RPMI7951 (cell line): ENCODE measurements at regions not wholly inside any gene's neighbourhood (a gene's known extent, or its start where the extent isn't known, plus 50 kb on each side); places are given as distances from the start of the nearest gene placed in this dataset.
"Not testable (repeated sequence)": the region's sequence is repeated elsewhere in the genome, so short reads cannot be mapped to it uniquely, and the experiment has no call there.

Experiments used
- DNase-seq: peaks from one replicate; pipeline ENCODE4 v3.0.0-alpha.2; 2012; ENCODE audit warnings: low read depth

DNA sequence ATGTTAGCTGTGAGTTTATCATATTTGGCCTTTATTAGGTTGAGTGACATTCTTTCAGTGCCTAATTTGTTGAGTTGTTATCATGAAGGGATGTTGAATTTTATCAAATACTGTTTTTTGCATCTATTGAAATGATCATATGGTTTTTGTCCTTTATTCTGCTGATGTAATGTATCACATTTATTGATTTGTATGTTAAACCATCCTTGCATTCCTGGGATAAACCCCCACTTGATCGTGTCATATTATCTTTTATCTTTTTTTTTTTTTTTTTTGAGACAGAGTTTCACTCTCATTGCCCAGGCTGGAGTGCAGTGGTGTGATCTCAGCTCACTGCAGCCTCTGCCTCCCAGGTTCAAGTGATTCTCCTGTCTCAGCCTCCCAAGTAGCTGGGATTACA is 51.9 kb upstream of the MFGE8 start:
- DNase-seq = not testable (repeated sequence)

DNA sequence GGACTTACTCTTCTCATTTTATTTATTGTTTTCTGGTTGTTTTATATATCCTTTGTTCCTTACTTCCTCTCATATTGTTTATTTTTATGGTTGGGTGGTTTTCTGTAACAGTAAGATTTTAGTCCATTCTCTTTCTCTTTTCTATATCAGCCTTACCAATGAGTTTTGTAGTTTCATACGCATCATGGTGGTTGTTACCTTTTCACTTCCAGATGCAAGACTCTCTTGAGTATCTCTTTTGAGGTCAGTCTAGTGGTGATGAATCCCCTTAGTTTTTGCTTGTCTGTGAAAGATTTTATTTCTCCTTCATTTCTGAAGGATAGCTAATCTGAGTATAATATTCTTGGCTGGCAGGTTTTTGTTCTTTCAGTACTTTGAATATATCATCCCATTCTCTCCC is 57.1 kb upstream of the MFGE8 start:
- no peak for DNase-seq

GRCh38 chr15:88974392-88974791 is 61.2 kb upstream of the MFGE8 start:
- no peak for DNase-seq

GRCh38 chr15:88975891-88976290 is 62.7 kb upstream of the MFGE8 start:
- no peak for DNase-seq

GRCh38 chr15:88976656-88977055 is 63.5 kb upstream of the MFGE8 start:
- DNase-seq = no peak

- DNase-seq = no peak
These were observed 66.5 kb upstream of the MFGE8 start for GRCh38 chr15:88979674-88980073.

GRCh38 chr15:88980498-88980897 is 67.3 kb upstream of the MFGE8 start:
- no peak for DNase-seq

DNA sequence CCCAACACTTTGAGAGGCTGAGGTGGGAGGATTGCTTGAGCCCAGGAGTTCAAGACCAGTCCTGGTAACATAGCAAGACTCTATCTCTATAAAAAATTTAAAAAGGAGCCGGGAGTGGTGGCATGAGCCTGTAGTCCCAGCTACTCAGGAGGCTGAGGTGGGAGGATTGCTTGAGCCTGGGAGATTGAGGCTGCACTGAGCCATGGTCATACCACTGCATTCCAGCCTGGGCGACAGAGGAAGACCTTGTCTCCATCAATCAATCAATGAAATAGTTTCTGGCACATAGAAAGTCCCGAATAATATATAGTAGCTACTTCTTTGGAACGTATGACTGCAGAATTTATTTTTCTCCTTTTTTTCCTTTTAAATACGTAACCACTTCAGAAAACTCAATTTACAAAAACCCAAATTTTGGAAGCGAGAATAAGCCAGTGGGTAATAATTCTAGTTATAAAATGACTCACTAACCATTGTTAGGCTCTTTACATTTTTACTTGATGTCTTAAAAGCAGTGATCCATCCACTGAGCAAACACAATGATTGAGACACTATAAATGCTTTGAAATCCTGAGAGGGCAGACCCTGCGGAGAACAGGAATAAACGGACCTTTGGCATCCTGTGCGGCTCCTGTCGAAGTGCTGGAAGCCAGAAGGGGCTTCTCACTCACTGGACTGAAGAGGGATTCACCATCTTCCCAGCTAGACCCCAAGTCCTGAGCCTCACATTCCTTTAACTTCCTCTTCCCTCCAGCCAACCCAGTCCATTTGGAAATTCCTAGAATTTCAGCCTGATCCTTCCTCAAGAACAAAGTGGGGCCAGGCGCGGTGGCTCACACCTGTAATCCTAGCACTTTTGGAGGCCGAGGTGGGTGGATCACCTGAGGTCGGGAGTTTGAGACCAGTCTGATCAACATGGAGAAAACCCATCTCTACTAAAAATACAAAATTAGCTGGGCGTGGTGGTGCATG is 68.4 kb upstream of the MFGE8 start:
- no peak for DNase-seq

DNA sequence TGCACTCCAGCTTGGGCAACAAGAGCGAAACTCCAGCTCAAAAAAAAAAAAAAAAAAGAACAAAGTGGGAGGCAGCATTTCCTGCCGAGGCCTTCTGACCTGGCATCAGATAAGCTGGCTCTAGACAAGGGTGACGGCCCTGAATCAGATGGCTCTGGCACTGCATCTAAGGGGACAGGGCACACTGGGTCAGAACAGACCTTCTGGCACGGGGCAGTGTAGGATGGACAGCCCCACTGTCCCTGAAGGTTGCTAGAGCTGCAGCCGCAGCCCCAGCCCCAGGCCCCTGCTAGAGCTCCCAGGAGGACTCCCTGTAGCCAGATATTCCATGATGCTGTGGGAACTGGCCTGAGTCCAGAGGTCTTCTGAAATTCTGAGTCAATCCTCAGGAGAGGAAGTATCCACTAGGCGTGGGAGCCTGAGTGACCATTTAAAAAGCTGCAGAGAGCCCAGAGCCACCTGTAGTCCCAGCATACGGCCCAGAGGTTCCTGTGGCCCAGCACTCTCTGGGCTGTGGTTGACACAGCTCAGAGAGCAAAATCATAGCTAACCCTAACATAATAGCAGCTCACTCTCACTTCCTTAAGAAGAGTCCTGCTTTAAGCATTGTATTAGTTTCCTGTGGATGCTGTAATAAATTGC is 69.2 kb upstream of the MFGE8 start:
- peak; percentile 77 for DNase-seq

GRCh38 chr15:88982946-88983342 is 69.8 kb upstream of the MFGE8 start:
- no peak for DNase-seq

DNA sequence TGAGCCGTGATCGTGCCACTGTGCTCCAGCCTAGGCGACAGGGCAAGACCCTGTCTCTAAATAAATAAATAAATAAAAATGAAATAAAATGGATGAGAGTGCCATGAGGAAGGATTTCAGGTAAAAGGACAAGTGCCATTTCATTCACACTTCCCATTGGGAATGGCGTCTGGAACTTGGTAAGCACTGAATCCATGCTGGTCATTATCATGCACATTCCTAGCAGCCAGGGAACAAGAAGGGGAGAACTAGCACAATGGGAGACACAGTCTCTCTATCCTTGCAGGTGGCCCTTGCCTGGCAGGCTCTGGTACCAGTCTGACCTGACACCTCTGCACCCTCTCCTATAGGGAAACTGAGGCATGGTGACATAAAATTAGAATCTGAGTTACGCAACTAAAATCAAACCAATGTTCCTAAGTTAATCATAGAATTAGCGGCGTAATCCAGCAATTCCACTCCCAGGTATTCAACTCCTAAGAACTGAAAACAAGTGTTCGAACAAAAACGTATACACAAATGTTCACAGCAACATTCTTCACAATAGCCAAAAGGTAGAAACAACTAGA is 70.8 kb upstream of the MFGE8 start:
- no peak for DNase-seq

- DNase-seq = no peak
These were observed 72.6 kb upstream of the MFGE8 start for GRCh38 chr15:88985547-88986393.

DNA sequence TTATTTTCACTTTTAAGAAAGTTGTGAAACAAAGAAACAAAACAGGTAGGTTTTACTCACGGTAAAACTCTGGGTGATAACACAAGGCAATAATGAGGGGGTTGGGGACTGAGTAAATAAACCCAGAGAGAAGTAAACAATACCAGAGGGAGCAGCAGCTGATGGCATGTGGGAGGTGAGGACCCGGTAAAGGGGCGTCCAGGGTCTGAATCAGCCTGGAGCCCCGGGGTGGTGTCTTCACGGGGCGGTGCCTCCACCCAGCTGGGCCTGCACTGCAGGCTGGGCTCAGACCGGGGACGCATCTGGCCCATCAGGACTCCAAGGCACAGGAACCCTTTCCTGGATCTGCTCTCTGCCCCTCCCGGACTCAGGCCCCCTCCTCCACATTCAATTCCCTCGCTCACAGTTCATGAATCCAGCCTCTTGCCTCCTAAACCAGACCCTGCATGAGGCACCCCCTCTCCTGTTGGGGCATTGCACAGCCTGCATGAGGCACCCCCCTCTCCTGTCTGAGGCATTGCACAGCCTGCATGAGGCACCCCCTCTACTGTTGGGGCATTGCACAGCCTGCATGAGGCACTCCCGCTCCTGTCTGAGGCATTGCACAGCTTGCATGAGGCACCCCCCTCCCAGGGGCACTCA is 73.9 kb upstream of the MFGE8 start:
- DNase-seq = no peak

DNA sequence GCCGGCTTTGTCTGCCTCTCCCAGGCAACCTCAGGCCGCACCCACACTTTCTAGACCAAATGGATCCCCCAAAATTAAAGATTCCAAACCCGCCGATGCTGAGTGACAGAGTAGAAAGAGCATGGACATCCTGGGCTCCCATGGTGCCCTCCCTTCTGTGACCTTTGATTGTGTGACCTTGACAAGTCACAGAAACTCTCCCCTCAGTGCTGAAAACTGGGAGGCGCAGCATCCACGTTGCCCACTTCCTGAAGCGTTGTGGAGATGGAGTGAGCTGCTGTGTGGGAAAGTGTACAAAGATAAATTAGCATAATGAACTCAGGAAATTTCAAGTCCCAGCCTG is 74.4 kb upstream of the MFGE8 start:
- no peak for DNase-seq

DNA sequence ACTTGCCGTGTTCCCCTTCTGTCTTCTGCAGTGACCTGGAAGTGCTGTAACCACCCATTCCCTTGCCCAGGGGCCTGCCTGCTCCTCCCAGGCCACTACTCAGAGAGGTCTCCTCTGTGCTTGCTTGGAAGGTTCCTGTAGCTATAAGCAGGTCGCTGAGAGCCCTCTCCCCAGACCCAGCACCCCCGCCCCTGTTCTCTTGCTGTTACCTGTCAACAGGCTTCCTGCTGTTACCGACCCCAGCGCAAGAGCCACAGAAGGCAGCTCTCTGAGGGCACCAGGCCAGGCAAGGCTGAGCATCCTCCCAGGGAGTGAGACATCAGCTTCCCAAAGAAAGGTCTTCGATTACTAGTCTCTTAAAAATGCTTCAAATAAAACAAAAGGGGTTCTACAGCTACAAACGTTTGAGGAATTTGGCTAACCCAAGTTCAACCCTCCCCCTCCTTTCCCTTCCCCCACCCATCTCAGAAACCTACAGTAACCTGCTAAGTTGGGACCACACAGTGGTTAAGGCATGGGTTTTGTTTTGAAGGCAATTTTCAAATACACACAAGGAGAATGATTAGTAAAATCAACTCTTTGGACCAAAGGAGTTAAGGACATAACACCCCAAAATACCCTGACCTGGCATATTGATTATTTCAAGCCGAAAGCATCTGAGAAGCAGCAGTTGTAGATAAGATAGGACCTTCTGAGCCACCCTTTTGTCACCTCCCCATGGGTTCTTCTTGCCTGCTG is 74.9 kb upstream of the MFGE8 start:
- no peak for DNase-seq

- DNase-seq = peak; percentile 49
These were observed 76.4 kb upstream of the MFGE8 start for GRCh38 chr15:88989578-88989977.

DNA sequence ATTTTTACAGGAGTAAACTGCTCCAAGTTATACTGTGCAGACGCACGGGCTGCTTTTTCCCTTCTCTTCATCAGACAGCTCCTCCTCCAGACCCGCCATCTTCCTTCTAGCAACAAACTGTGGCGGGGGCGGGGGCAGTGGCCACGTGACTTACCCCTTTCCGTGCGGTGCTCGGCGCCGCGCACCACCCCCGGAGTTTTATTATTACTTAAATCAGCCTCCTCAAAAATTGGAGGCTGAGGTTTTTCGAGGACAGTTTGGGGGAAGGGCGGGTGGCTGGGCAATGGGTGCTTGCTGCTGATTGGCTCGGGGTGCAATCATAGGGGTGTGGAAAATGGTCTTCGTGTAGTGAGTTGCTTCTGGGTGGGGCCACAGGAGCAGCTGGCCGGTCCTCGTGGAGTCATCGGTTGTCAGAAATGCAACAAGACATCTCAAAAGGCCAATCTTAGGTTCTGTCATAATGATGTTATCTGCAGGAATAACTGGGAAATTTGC is 77.1 kb upstream of the MFGE8 start:
- DNase-seq = peak; percentile 69

DNA sequence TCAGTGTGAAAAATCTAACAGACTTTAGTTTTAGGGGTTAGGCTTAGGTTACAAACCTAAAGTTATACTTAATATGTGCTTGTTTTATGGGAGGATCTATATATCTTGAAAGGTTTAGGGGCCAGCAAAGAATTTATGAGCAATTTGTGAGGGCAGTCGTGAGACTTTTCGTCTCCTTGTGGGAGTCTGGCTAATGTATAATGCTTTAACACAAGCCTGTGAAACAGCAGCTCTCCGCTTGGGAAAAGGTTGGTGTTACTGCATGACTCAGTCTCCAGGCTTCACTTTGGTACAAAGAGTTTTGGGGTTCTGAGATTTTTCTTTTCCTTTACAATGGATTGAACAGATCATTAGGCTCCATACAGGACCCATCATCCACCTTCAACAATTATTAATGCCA is 79.0 kb upstream of the MFGE8 start:
- DNase-seq = no peak

GRCh38 chr15:88992912-88993376 is 79.8 kb upstream of the MFGE8 start:
- no peak for DNase-seq

DNA sequence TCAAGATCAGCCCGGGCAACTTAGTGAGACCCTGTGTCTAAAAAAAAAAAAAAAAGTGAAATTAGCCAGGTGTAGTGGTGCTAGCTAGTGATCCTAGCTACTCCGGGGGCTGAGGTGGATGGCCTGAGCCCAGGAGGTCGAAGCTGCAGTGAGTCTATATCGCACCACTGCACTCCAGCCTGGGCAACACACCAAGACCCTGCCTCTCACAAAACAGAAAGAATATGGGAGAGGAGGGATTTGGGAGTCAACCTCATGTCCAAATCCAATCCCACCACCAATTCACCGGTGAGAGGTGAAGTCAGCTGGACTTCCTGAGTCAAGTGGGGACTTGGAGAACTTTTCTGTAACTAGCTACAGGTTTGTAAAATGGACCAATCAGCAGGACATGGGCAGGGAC is 80.5 kb upstream of the MFGE8 start:
- no peak for DNase-seq

DNA sequence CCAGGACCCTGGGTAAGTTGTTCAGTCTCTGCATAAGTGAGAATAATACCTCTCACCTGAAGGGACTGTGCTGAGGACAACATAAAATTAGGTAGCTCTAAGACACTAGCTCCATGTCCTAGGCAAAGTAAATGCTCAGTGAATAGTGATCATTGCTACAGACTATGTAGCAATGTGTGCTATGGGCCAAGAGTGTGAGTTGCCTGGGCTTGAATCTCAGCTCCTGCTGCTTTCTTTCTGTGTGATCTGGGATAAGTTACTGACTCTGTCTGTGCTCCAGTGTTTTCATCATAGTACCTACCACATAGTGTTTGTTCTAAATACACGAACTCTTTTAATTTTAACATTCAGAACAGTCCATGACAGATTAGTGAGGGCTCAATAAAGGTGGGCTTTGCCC is 81.1 kb upstream of the MFGE8 start:
- no peak for DNase-seq
